Kidney epithelial cell (primary cell): ENCODE measurements at regions not wholly inside any gene's neighbourhood (a gene's known extent, or its start where the extent isn't known, plus 50 kb on each side); places are given as distances from the start of the nearest gene placed in this dataset.

Experiments
- DNase-seq: peaks from one replicate; pipeline ENCODE4 v3.0.0-alpha.2; 2010; ENCODE audit warnings: low read depth
- H3K27me3 ChIP-seq: 2 replicates; pipeline ENCODE4 v1.6.0; 2011; ENCODE audit warnings: low read length; ENCODE audit not compliant: control insufficient read depth, insufficient read depth
- H3K36me3 ChIP-seq: 2 replicates; pipeline ENCODE4 v1.5.1; 2011; ENCODE audit warnings: low read length; ENCODE audit not compliant: control insufficient read depth, insufficient read depth
- H3K4me3 ChIP-seq: 2 replicates; pipeline ENCODE4 v1.5.1; 2011; ENCODE audit warnings: low read depth, mild to moderate bottlenecking, control low read depth, low read length
- CTCF ChIP-seq: IDR thresholded peaks from 2 replicates; pipeline ENCODE4 v1.5.1; 2011; ENCODE audit warnings: mild to moderate bottlenecking, moderate library complexity, low read length, control low read depth, inconsistent platforms; ENCODE audit not compliant: insufficient read depth, poor library complexity, severe bottlenecking

- Histone ChIP-seq H3K36me3 (no peaks in the 10 kb centered on the region), H3K27me3 (no peaks in the 10 kb centered on the region), H3K4me3 (no peak overlapping the region)
- no peak for TF ChIP-seq CTCF
- DNase-seq = no peak
These were observed 163.7 kb upstream of the AHR start for GRCh38 chr7:17134786-17135185.

GRCh38 chr7:17136126-17136525 lies 162.3 kb upstream of the AHR start:
- DNase-seq = no peak
- H3K27me3 ChIP-seq = no peaks in the 10 kb centered on the region

GRCh38 chr7:17139081-17139480 lies 159.4 kb upstream of the AHR start:
- Histone ChIP-seq H3K36me3 (no peaks in the 10 kb centered on the region), H3K4me3 (no peak overlapping the region)

More at GRCh38 chr7:17136126-17136525, 162.3 kb upstream of the AHR start:
- TF ChIP-seq CTCF = no peak
- Histone ChIP-seq H3K4me3 (no peak overlapping the region), H3K36me3 (no peaks in the 10 kb centered on the region)

GRCh38 chr7:17140406-17140805 lies 158.0 kb upstream of the AHR start:
- H3K27me3 ChIP-seq = no peaks in the 10 kb centered on the region
- no peaks in the 10 kb centered on the region for H3K36me3 ChIP-seq
- H3K4me3 ChIP-seq = no peak overlapping the region
- no peak for DNase-seq
- TF ChIP-seq CTCF = no peak

More at GRCh38 chr7:17139081-17139480, 159.4 kb upstream of the AHR start:
- H3K27me3 ChIP-seq = no peaks in the 10 kb centered on the region
- no peak for TF ChIP-seq CTCF
- DNase-seq = no peak

GRCh38 chr7:17142831-17143541 lies 155.5 kb upstream of the AHR start:
- no peaks in the 10 kb centered on the region for H3K36me3 ChIP-seq
- no peaks in the 10 kb centered on the region for H3K27me3 ChIP-seq
- TF ChIP-seq CTCF = no peak
- H3K4me3 ChIP-seq = no peak overlapping the region
- no peak for DNase-seq

- Histone ChIP-seq H3K27me3 (no peaks in the 10 kb centered on the region), H3K36me3 (no peaks in the 10 kb centered on the region), H3K4me3 (no peak overlapping the region)
- TF ChIP-seq CTCF = no peak
- no peak for DNase-seq
These were observed 154.1 kb upstream of the AHR start for GRCh38 chr7:17144322-17144721.
